Right lobe of liver (tissue), 6 donors: ENCODE measurements at regions not wholly inside any gene's neighbourhood (a gene's known extent, or its start where the extent isn't known, plus 50 kb on each side); places are given as distances from the start of the nearest gene placed in this dataset.

ENCODE experiments used
- ATAC-seq, 4 donors: fragments of 200-7000 bp; cut with Tn5 transposase; one replicate each; pipeline ENCODE4 v1.9.1; 2020; ENCODE audit warnings: mild to moderate bottlenecking in 4 of 4, moderate library complexity in 4 of 4
- DNase-seq, 3 donors: peaks; one replicate each; pipeline ENCODE4 v3.0.0-alpha.2; 2020
- H3K27ac ChIP-seq, 3 donors: fragments of 200-600 bp; one replicate each; pipeline ENCODE4 v1.8.0; 2022
- H3K27me3 ChIP-seq, 2 donors: fragments of 200-600 bp; one replicate each; pipeline ENCODE4 v1.8.0; 2022
- H3K36me3 ChIP-seq, 4 donors: fragments of 200-600 bp; sonication (generic) in 1 of 4; one replicate each; pipeline versions ENCODE4 v1.5.1 to v1.8.0; 2017 to 2022; ENCODE audit warnings: control low read depth in 1 of 4
- H3K4me1 ChIP-seq, 4 donors: fragments of 200-600 bp; sonication (generic) in 1 of 4; one replicate each; pipeline versions ENCODE4 v1.5.1 to v1.8.0; 2017 to 2022; ENCODE audit warnings: control low read depth in 1 of 4
- H3K4me3 ChIP-seq, 3 donors: fragments of 200-600 bp; one replicate each; pipeline ENCODE4 v1.8.0; 2022
- H3K9me3 ChIP-seq, 4 donors: fragments of 200-600 bp; sonication (generic) in 1 of 4; one replicate each; pipeline versions ENCODE4 v1.5.1 to v1.8.0; 2017 to 2022; ENCODE audit warnings: control low read depth in 1 of 4
- POLR2A ChIP-seq: fragments of 450-650 bp; IDR thresholded peaks from one replicate; pipeline ENCODE4 v1.6.1; 2017; ENCODE audit warnings: antibody characterized with exemption, mild to moderate bottlenecking
- WGBS: methylation state at CpG from one replicate; pipeline ENCODE4 v1.1.6; 2018; ENCODE audit warnings: low coverage, low lambda C conversion rate; ENCODE audit not compliant: insufficient coverage; ENCODE audit errors: missing lambda C conversion rate; 5-methylcytosine and 5-hydroxymethylcytosine counted together
- intact Hi-C, 2 donors: fragments of 100-400 bp; cut with DNase I; formaldehyde crosslinking; loops; one replicate each; pipeline versions ENCODE4 v1.11.2 to v1.14.1; 2022
- TF ChIP-seq, protein P1 (sequence below), 4 donors: fragments of 200-600 bp in 3 of 4; fragments of 450-650 bp in 1 of 4; IDR thresholded peaks; one replicate each; pipeline versions ENCODE4 v1.5.1 to v1.8.0; 2016 to 2022; ENCODE audit warnings: antibody characterized with exemption in 4 of 4, mild to moderate bottlenecking in 2 of 4
- donor health status: DM: no; HTN: yes; CAD: no.
- donor health status: DM: no; HTN: no; CAD: no.
- donor health status: DM: no; HTN: no; CAD: no.
- donor health status: DM: no; HTN: yes; CAD: no.
- donor health status: DM: no; HTN: yes; CAD: no.

DNA sequence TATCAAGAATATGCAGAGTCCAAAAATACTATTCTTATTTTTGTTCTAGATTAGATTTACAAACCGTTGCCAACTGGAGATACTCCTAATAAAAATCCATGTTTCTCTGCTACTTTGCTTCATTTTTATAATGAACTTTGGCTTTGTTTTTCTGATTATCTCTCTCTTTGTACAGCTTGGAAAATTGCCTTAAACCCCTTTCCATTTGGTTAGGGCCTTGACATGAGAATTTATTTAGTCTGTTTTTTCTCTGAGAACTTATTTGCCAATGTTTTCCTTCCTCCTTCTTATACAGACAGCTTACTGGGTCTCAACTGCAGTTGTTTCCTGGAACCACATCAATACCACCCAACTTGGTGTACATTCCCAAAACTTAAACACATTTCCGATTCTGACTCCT, 555.4 kb downstream of the SLITRK6 start:
- intact Hi-C loops, result no loop called here
- no peak for ATAC-seq

DNA sequence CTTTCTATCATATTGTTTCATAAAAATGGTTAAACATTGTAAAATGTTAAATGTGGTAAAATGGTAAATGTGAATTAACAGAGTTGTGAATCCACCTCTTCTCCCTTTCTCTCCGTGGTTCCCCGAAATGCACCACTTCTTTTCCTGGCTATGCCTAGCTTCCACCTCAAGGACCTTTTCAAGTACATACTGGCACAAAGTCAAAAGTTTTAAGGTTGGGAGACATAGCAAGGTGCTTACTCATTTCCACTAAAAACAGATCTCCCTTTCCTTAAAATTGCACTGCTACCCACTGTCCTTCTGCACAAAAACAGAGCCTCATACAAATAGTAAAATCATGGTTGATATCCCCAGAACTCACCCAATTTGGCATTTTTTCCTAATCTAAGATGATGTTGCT, 558.2 kb downstream of the SLITRK6 start:
- ATAC-seq (no peak), DNase-seq (no peak)
- Histone ChIP-seq H3K9me3 (no peaks in the 10 kb centered on the region), H3K27me3 (no peaks in the 10 kb centered on the region), H3K4me3 (no peak overlapping the region), H3K36me3 (no peaks in the 10 kb centered on the region), H3K4me1 (no peaks in the 10 kb centered on the region), H3K27ac (no peak overlapping the region)
- intact Hi-C loops, result no loop called here
- TF ChIP-seq POLR2A, result no peak
- TF ChIP-seq, protein P1, sequence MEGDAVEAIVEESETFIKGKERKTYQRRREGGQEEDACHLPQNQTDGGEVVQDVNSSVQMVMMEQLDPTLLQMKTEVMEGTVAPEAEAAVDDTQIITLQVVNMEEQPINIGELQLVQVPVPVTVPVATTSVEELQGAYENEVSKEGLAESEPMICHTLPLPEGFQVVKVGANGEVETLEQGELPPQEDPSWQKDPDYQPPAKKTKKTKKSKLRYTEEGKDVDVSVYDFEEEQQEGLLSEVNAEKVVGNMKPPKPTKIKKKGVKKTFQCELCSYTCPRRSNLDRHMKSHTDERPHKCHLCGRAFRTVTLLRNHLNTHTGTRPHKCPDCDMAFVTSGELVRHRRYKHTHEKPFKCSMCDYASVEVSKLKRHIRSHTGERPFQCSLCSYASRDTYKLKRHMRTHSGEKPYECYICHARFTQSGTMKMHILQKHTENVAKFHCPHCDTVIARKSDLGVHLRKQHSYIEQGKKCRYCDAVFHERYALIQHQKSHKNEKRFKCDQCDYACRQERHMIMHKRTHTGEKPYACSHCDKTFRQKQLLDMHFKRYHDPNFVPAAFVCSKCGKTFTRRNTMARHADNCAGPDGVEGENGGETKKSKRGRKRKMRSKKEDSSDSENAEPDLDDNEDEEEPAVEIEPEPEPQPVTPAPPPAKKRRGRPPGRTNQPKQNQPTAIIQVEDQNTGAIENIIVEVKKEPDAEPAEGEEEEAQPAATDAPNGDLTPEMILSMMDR (IDR thresholded peaks at IDR 0.05), result no peak
- 43% methylated on average over 2 of the region's 2 CpGs for WGBS

More for the DNA sequence above, 555.4 kb downstream of the SLITRK6 start:
- 25% methylated on average over 2 of the region's 2 CpGs for WGBS
- Histone ChIP-seq H3K9me3 (no peaks in the 10 kb centered on the region), H3K27ac (no peak overlapping the region), H3K4me1 (no peaks in the 10 kb centered on the region), H3K36me3 (no peaks in the 10 kb centered on the region), H3K4me3 (no peak overlapping the region), H3K27me3 (no peaks in the 10 kb centered on the region)
- no peak for DNase-seq
- TF ChIP-seq, protein P1 (IDR thresholded peaks at IDR 0.05), result no peak
- no peak for TF ChIP-seq POLR2A

DNA sequence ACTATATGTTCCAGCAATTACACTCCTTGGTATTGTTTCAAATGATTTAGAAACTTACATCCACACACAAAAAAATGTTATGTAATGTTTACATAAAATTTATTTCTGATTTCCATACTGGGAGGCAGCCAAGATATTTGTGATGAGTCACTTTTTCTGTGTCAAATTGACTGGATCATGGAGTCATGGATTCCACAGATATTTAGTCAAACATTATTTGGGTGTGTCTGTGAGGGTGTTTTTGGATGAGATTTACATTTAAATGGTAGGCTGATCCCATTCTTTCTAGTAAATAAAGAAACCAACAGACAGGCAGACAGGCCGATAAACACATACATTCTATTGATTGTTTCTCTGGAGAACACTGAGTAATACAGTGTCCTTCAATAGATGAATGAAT, 562.8 kb downstream of the SLITRK6 start:
- Histone ChIP-seq H3K36me3 (no peaks in the 10 kb centered on the region), H3K9me3 (peaks cover 0 to 4% (median 0%) of the 10 kb centered on the region in 4 donors), H3K4me1 (no peaks in the 10 kb centered on the region), H3K27ac (no peak overlapping the region), H3K4me3 (no peak overlapping the region), H3K27me3 (no peaks in the 10 kb centered on the region)
- TF ChIP-seq, protein P1 (IDR thresholded peaks at IDR 0.05), result no peak
- no peak for TF ChIP-seq POLR2A
- 50% methylated on average over 1 of the region's 1 CpG for WGBS
- intact Hi-C loops, result no loop called here
- no peak for ATAC-seq
- no peak for DNase-seq

DNA sequence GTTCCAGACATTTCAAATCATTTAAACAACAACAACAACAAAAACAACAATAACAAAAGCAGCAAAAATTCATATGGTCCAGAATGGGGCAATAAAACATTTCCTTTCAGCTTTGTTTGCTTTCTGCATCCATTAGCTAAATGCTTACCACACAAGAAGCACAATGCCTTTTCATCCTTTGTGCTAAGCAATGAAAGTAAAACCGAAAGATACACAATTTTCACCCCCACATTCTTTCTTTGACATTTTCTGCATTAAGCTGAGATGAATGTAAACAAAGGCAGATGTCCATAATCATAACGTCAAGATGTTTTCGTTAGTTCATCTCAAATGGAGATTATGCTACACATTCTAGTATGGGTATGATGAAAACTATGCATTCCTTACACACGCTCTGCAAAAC, 568.5 kb downstream of the SLITRK6 start:
- DNase-seq, result no peak
- no peaks in the 10 kb centered on the region for H3K36me3 ChIP-seq
- no peak for TF ChIP-seq POLR2A
- TF ChIP-seq, protein P1 (IDR thresholded peaks at IDR 0.05), result no peak
- intact Hi-C loops, result no loop called here
- H3K4me3 ChIP-seq, result no peak overlapping the region
- no peak for ATAC-seq
- WGBS, result 49% methylated on average over 4 of the region's 4 CpGs
- H3K27me3 ChIP-seq, result no peaks in the 10 kb centered on the region
- no peaks in the 10 kb centered on the region for H3K4me1 ChIP-seq
- H3K9me3 ChIP-seq, result peaks cover 0 to 4% (median 0%) of the 10 kb centered on the region in 4 donors
- H3K27ac ChIP-seq, result no peak overlapping the region

DNA sequence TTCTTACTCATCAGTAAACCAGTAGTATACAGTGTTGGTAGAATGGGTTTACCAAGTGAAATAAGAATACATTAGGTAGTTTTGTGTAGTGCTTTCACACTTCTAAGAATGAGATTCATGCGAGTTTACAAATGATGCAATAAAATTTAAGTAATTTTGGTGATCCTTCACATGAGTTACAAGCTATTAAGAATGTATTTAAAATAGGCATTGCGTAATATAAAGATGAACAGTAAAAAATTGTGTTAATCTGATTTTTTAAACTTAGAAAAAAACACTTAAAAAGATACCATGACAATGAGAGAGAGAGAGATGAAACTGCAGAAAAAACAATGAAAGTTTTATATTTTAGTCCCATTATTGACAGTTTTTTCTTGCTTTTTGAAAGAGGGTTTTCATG, 570.5 kb downstream of the SLITRK6 start:
- intact Hi-C loops, result no loop called here
- Histone ChIP-seq H3K27ac (no peak overlapping the region), H3K36me3 (no peaks in the 10 kb centered on the region), H3K9me3 (peaks cover 0 to 4% (median 0%) of the 10 kb centered on the region in 4 donors), H3K4me1 (no peaks in the 10 kb centered on the region), H3K27me3 (no peaks in the 10 kb centered on the region), H3K4me3 (no peak overlapping the region)
- no peak for DNase-seq
- TF ChIP-seq, protein P1 (IDR thresholded peaks at IDR 0.05), result no peak
- no peak for TF ChIP-seq POLR2A
- ATAC-seq, result no peak
- WGBS, result 37% methylated on average over 2 of the region's 2 CpGs
